ENCODE measurements at regions not wholly inside any gene's neighbourhood (a gene's known extent, or its start where the extent isn't known, plus 50 kb on each side); places are given as distances from the start of the nearest gene placed in this dataset.
A peak's percentile ranks its signal among the peaks of the same experiment; 100 is the strongest.

- DNase-seq = no peak
Measured at GRCh38 chr5:155926766-155927165, 400.2 kb upstream of the SGCD start.

GRCh38 chr5:155929112-155929511 is 397.9 kb upstream of the SGCD start:
- DNase-seq = no peak

GRCh38 chr5:155934964-155935363 is 392.0 kb upstream of the SGCD start:
- no peak for DNase-seq

GRCh38 chr5:155935723-155936122 is 391.2 kb upstream of the SGCD start:
- no peak for DNase-seq

- DNase-seq = no peak
Measured at GRCh38 chr5:155936520-155937406, 390.2 kb upstream of the SGCD start.

GRCh38 chr5:155938051-155938450 is 388.9 kb upstream of the SGCD start:
- no peak for DNase-seq

GRCh38 chr5:155941340-155941739 is 385.6 kb upstream of the SGCD start:
- DNase-seq = no peak

GRCh38 chr5:155943516-155944407 is 383.2 kb upstream of the SGCD start:
- peak; percentile 10 for DNase-seq

- DNase-seq = no peak
Measured at GRCh38 chr5:155947394-155948062, 379.4 kb upstream of the SGCD start.

GRCh38 chr5:155948576-155948975 is 378.4 kb upstream of the SGCD start:
- no peak for DNase-seq

- no peak for DNase-seq
Measured at GRCh38 chr5:155952486-155953089, 374.4 kb upstream of the SGCD start.

GRCh38 chr5:155953335-155953734 is 373.6 kb upstream of the SGCD start:
- DNase-seq = no peak

- DNase-seq = no peak
Measured at GRCh38 chr5:155954701-155955445, 372.1 kb upstream of the SGCD start.

- no peak for DNase-seq
Measured at GRCh38 chr5:155957884-155958283, 369.1 kb upstream of the SGCD start.

- no peak for DNase-seq
Measured at GRCh38 chr5:155959082-155959481, 367.9 kb upstream of the SGCD start.

GRCh38 chr5:155960177-155960576 is 366.8 kb upstream of the SGCD start:
- DNase-seq = no peak

GRCh38 chr5:155969537-155969936 is 357.4 kb upstream of the SGCD start:
- DNase-seq = no peak

- DNase-seq = no peak
Measured at GRCh38 chr5:155974369-155974768, 352.6 kb upstream of the SGCD start.

- DNase-seq = peak; percentile 3
Measured at GRCh38 chr5:155978850-155979249, 348.1 kb upstream of the SGCD start.

GRCh38 chr5:155982354-155982753 is 344.6 kb upstream of the SGCD start:
- DNase-seq = no peak

- DNase-seq = no peak
Measured at GRCh38 chr5:155983954-155984353, 343.0 kb upstream of the SGCD start.

All from occipital lobe (tissue), 1 donor.